B cell (primary cell): ENCODE measurements at regions not wholly inside any gene's neighbourhood (a gene's known extent, or its start where the extent isn't known, plus 50 kb on each side); places are given as distances from the start of the nearest gene placed in this dataset.

ENCODE experiments used
- CTCF ChIP-seq: fragments of 200-600 bp; IDR thresholded peaks from one replicate; pipeline ENCODE4 v1.8.0; 2022; ENCODE audit warnings: antibody characterized with exemption, mild to moderate bottlenecking
- EZH2 ChIP-seq: IDR thresholded peaks from 2 replicates; pipeline ENCODE4 v1.6.1; 2012; ENCODE audit warnings: borderline replicate concordance, low read depth, mild to moderate bottlenecking, moderate library complexity, low read length; ENCODE audit not compliant: insufficient read depth, poor library complexity, severe bottlenecking

GRCh38 chr18:55114876-55115275, 155.6 kb upstream of the CCDC68 start:
- TF ChIP-seq CTCF (no peak), EZH2 (no peak)
